22Rv1 (cell line): ENCODE measurements at regions not wholly inside any gene's neighbourhood (a gene's known extent, or its start where the extent isn't known, plus 50 kb on each side); places are given as distances from the start of the nearest gene placed in this dataset.

ENCODE experiments used
- ZFX ChIP-seq: fragments of 450-650 bp; IDR thresholded peaks from 2 replicates; pipeline ENCODE4 v1.6.1; 2017; ENCODE audit warnings: antibody characterized with exemption, borderline replicate concordance
- TF ChIP-seq, protein P1 (sequence below): fragments of 450-650 bp; IDR thresholded peaks from 2 replicates; pipeline ENCODE4 v1.5.1; 2017; ENCODE audit warnings: mild to moderate bottlenecking

DNA sequence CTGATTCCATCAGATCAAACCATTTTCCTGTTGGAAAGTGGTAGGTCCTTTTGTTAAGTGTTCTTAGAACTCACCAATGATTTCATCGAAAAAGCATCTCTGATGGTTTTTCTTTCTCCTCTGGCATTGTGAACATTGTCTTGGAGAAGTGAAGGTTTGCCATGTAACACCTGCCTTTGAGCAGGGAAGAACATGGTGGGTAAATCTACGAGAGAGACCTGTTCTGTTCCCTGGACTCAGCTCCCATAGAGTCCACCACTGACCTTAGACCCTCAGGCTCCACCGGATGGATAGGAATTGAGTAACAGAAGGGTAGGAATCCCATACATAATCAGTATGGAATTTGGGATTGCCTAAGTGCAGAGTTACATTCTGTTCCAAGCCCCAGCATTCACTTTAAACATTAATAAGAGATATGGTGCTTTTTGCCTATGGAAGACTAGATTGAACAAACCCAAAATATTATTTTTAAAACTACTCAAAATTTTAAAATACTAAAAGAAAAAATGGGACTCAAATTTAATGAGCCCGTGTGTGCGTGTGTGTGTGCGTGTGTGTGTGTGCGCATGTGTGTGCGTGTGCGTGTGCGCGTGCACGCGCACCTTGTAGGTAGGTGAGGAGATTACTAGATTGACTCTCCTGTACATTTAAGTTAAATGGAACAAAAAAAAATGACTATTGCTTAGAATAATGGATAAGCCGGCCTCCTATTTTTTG is 92.0 kb downstream of the C9orf152 start:
- TF ChIP-seq, protein P1, sequence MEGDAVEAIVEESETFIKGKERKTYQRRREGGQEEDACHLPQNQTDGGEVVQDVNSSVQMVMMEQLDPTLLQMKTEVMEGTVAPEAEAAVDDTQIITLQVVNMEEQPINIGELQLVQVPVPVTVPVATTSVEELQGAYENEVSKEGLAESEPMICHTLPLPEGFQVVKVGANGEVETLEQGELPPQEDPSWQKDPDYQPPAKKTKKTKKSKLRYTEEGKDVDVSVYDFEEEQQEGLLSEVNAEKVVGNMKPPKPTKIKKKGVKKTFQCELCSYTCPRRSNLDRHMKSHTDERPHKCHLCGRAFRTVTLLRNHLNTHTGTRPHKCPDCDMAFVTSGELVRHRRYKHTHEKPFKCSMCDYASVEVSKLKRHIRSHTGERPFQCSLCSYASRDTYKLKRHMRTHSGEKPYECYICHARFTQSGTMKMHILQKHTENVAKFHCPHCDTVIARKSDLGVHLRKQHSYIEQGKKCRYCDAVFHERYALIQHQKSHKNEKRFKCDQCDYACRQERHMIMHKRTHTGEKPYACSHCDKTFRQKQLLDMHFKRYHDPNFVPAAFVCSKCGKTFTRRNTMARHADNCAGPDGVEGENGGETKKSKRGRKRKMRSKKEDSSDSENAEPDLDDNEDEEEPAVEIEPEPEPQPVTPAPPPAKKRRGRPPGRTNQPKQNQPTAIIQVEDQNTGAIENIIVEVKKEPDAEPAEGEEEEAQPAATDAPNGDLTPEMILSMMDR, result no peak
- TF ChIP-seq ZFX, result no peak
